ENCODE measurements at regions not wholly inside any gene's neighbourhood (a gene's known extent, or its start where the extent isn't known, plus 50 kb on each side); places are given as distances from the start of the nearest gene placed in this dataset.

DNA sequence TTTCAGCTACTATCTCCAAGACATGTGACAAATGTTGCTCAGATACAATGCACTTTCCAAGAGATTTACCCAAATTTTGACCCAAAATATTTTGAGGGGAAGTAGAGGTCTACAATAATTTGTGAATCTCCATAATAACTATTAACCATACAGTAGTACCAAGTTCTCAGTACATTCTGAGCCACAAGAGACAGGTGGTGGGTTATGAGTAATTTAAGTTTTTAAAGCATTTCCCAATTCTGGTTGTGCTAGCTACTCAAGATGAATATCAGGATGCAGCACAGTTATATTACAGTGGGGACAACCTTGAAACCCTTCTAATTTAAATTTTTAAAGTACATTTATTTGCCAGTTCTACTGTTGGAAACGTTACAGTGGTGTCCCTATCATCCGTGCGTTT, 92.2 kb upstream of the MITF start:
- H3K9me3 Mint-ChIP-seq (ENCODE audit: unreplicated experiment): no peaks in the 10 kb centered on the region
- no peak overlapping the region for H3K27ac Mint-ChIP-seq (ENCODE audit: unreplicated experiment)
- H3K4me1 Mint-ChIP-seq (ENCODE audit: unreplicated experiment): peaks cover 15% of the 10 kb centered on the region
- no peak overlapping the region for H3K4me3 Mint-ChIP-seq (ENCODE audit: unreplicated experiment)
- no peaks in the 10 kb centered on the region for H3K36me3 Mint-ChIP-seq (ENCODE audit: unreplicated experiment)
- TF ChIP-seq, protein P1, sequence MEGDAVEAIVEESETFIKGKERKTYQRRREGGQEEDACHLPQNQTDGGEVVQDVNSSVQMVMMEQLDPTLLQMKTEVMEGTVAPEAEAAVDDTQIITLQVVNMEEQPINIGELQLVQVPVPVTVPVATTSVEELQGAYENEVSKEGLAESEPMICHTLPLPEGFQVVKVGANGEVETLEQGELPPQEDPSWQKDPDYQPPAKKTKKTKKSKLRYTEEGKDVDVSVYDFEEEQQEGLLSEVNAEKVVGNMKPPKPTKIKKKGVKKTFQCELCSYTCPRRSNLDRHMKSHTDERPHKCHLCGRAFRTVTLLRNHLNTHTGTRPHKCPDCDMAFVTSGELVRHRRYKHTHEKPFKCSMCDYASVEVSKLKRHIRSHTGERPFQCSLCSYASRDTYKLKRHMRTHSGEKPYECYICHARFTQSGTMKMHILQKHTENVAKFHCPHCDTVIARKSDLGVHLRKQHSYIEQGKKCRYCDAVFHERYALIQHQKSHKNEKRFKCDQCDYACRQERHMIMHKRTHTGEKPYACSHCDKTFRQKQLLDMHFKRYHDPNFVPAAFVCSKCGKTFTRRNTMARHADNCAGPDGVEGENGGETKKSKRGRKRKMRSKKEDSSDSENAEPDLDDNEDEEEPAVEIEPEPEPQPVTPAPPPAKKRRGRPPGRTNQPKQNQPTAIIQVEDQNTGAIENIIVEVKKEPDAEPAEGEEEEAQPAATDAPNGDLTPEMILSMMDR (IDR thresholded peaks at IDR 0.05): no peak
- H3K27me3 Mint-ChIP-seq (ENCODE audit: unreplicated experiment): peaks cover 13% of the 10 kb centered on the region
- no peak for DNase-seq (ENCODE audit: extremely low spot score, unreplicated experiment)

DNA sequence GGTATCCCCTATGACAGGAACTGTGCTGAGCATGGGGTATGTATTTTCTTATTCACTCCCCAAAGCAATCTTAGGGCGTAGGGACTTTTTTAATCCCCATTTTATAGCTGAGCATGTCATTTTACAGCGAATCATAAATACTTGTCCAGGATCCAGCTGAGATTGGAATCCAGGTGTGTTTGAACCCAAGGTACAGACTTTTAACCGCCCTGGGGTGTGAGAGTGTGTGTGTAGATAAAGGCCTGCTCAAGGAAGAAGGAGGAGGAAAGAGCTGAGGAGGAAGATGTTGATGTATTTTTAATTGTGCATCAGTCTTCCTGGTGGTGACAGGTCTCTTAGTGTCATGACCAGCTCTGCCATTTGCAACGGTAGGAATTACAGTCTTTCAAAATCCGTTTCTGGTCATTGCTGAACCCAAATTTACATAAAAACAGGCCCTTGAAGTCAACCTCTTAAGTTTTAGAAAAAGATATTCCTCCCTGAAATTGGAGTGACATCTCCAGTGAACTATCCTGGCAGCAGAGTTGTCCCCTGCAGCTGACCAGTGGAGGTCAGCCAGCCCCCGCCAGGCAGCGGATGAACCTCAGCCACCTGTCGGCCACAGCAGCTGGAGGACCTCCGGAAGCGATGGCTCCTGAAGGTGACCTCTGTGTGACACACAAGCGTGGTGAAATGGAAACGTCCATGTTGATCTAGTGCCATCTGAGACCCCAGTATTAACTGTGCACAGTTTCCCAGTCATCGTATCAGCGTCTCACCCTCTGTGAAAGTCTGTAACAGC, 92.8 kb upstream of the MITF start:
- Mint-ChIP-seq H3K4me1 (ENCODE audit: unreplicated experiment) (peaks cover 15% of the 10 kb centered on the region), H3K27ac (ENCODE audit: unreplicated experiment) (no peak overlapping the region), H3K9me3 (ENCODE audit: unreplicated experiment) (no peaks in the 10 kb centered on the region), H3K4me3 (ENCODE audit: unreplicated experiment) (no peak overlapping the region), H3K27me3 (ENCODE audit: unreplicated experiment) (peaks cover 19% of the 10 kb centered on the region), H3K36me3 (ENCODE audit: unreplicated experiment) (no peaks in the 10 kb centered on the region)
- TF ChIP-seq, protein P1 (IDR thresholded peaks at IDR 0.05): no peak
- DNase-seq (ENCODE audit: extremely low spot score, unreplicated experiment): no peak

DNA sequence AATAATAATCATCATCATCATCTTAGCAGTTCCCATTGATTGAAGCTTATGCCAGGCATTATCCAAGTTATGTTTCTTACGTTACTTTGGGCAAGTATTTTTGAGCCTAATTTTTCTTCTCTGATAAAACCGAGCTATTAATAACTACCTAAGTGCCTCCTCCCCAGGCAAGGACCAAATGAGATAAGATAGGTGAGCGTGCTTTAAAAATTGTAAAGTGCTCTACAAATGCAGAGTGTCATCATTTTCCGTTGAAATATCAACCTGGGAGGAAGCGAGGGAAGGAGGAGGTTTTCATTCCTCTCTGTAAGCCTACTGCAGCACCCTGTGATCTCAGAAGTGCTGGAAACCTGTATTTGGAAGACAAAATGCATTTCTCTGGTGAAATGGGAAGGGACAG, 96.7 kb upstream of the MITF start:
- H3K27ac Mint-ChIP-seq (ENCODE audit: unreplicated experiment): no peak overlapping the region

DNA sequence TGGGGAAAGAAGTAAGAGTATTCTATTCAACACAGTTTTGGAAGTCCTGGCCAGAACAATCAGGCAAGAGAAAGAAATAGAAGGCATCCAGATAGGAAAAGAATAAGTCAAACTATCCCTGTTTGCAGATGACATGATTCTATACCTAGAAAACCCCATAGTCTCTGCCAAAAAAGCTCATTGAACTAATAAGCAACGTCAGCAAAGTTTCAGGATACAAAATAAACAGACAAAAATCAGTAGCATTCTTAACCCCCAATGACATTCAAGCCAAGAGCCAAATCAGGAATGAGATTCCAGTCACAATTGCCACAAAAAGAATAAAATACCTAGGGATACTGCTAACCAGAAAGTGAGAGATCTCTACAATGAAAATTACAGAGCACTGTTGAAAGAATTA, 99.4 kb upstream of the MITF start:
- Mint-ChIP-seq H3K27ac (ENCODE audit: unreplicated experiment) (no peak overlapping the region), H3K27me3 (ENCODE audit: unreplicated experiment) (peaks cover 42% of the 10 kb centered on the region), H3K36me3 (ENCODE audit: unreplicated experiment) (no peaks in the 10 kb centered on the region), H3K4me3 (ENCODE audit: unreplicated experiment) (no peak overlapping the region), H3K9me3 (ENCODE audit: unreplicated experiment) (peaks cover 3% of the 10 kb centered on the region), H3K4me1 (ENCODE audit: unreplicated experiment) (no peaks in the 10 kb centered on the region)
- TF ChIP-seq, protein P1 (IDR thresholded peaks at IDR 0.05): no peak
- no peak for DNase-seq (ENCODE audit: extremely low spot score, unreplicated experiment)

More for the DNA sequence above, 96.7 kb upstream of the MITF start:
- H3K4me3 Mint-ChIP-seq (ENCODE audit: unreplicated experiment): no peak overlapping the region
- peaks cover 3% of the 10 kb centered on the region for H3K9me3 Mint-ChIP-seq (ENCODE audit: unreplicated experiment)
- peaks cover 31% of the 10 kb centered on the region for H3K27me3 Mint-ChIP-seq (ENCODE audit: unreplicated experiment)
- TF ChIP-seq, protein P1 (IDR thresholded peaks at IDR 0.05): no peak
- no peaks in the 10 kb centered on the region for H3K4me1 Mint-ChIP-seq (ENCODE audit: unreplicated experiment)
- H3K36me3 Mint-ChIP-seq (ENCODE audit: unreplicated experiment): no peaks in the 10 kb centered on the region
- DNase-seq (ENCODE audit: extremely low spot score, unreplicated experiment): no peak

DNA sequence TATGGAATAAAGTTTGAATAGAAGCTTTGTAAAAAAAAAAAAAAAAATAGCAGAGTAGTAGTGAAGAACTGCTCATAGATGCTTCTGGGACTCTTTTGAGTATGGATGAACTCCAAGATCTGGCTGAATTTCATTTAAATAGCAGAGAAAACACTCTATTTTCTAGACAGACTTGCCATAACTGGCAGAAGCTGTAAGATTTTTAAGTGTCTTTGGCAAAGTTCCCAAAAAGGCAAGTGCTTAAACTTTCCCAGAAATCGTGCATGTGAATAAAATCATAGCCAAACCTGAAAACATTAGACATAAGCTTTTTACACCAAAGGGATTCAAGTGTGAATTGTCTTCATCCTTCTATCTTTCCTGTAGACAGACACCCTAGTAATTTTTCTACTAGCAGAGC, 110.3 kb upstream of the MITF start:
- TF ChIP-seq, protein P1 (IDR thresholded peaks at IDR 0.05): no peak
- Mint-ChIP-seq H3K4me1 (ENCODE audit: unreplicated experiment) (no peaks in the 10 kb centered on the region), H3K36me3 (ENCODE audit: unreplicated experiment) (no peaks in the 10 kb centered on the region), H3K27ac (ENCODE audit: unreplicated experiment) (no peak overlapping the region), H3K9me3 (ENCODE audit: unreplicated experiment) (peaks cover 32% of the 10 kb centered on the region), H3K27me3 (ENCODE audit: unreplicated experiment) (peaks cover 35% of the 10 kb centered on the region), H3K4me3 (ENCODE audit: unreplicated experiment) (no peak overlapping the region)
- DNase-seq (ENCODE audit: extremely low spot score, unreplicated experiment): no peak

All from osteocyte (in vitro differentiated cells).